ENCODE measurements at regions not wholly inside any gene's neighbourhood (a gene's known extent, or its start where the extent isn't known, plus 50 kb on each side); places are given as distances from the start of the nearest gene placed in this dataset.

DNA sequence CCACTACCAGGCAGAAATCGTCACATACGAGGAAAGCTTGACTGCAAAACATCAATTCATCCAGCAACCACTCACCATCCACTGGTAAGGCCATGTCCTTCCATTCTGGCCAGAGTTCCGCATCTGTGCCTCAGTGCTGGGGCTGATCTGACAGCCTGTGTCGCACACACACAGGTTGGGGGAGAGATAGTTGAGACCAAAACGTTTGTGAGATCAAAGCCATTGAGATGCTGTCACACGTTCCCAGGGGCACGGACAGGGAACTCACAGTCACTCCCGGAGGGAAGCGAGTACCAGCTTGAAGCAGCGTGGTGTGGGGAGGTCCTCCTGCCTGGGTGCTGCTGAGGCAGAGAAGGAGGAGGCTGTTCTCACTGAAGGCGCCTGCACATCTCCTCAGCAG lies 458.5 kb upstream of the SALL3 start:
- TF ChIP-seq CTCF (IDR thresholded peaks at IDR 0.05 in 8 of 11, conservative IDR thresholded peaks at IDR 0.05 in 3 of 11) (no peak), POLR2A (IDR thresholded peaks at IDR 0.05) (no peak), POLR2AphosphoS5 (IDR thresholded peaks at IDR 0.05) (no peak)

Data from spleen (tissue), 7 donors.